Fibroblast of mammary gland (primary cell): ENCODE measurements at regions not wholly inside any gene's neighbourhood (a gene's known extent, or its start where the extent isn't known, plus 50 kb on each side); places are given as distances from the start of the nearest gene placed in this dataset.
"Not testable (repeated sequence)": the region's sequence is repeated elsewhere in the genome, so short reads cannot be mapped to it uniquely, and the experiment has no call there.

Source experiments
- DNase-seq: peaks from one replicate; pipeline ENCODE4 v3.0.0-alpha.2; 2010; ENCODE audit warnings: low read depth
- H3K4me3 ChIP-seq: 2 replicates; pipeline ENCODE4 v1.5.1; 2011; ENCODE audit warnings: low read depth, mild to moderate bottlenecking, low read length, moderate library complexity; ENCODE audit not compliant: control insufficient read depth
- CTCF ChIP-seq: conservative IDR thresholded peaks from 2 replicates; pipeline ENCODE4 v1.5.1; 2011; ENCODE audit warnings: low read depth, low read length, inconsistent platforms; ENCODE audit not compliant: control insufficient read depth, insufficient read depth

- DNase-seq = no peak
- TF ChIP-seq CTCF = no peak
- H3K4me3 ChIP-seq = no peak overlapping the region
Measured at GRCh38 chr5:110879675-110880074, 140.9 kb downstream of the SLC25A46 start.

- H3K4me3 ChIP-seq = no peak overlapping the region
- peak; percentile 98 for DNase-seq
- no peak for TF ChIP-seq CTCF
Measured at GRCh38 chr5:110880413-110880812, 141.6 kb downstream of the SLC25A46 start.

GRCh38 chr5:110884005-110884404 is 145.2 kb downstream of the SLC25A46 start:
- TF ChIP-seq CTCF = no peak
- H3K4me3 ChIP-seq = no peak overlapping the region
- DNase-seq = peak; percentile 53

GRCh38 chr5:110887170-110887569 is 148.4 kb downstream of the SLC25A46 start:
- not testable (repeated sequence) for DNase-seq, H3K4me3 ChIP-seq

- not testable (repeated sequence) for H3K4me3 ChIP-seq, DNase-seq
Measured at GRCh38 chr5:110893854-110894483, 155.2 kb downstream of the SLC25A46 start.

GRCh38 chr5:110894805-110895204 is 156.0 kb downstream of the SLC25A46 start:
- TF ChIP-seq CTCF = no peak
- no peak for DNase-seq

GRCh38 chr5:110896901-110897300 is 158.1 kb downstream of the SLC25A46 start:
- TF ChIP-seq CTCF = no peak
- DNase-seq = peak; percentile 83
- H3K4me3 ChIP-seq = no peak overlapping the region

More at GRCh38 chr5:110894805-110895204, 156.0 kb downstream of the SLC25A46 start:
- no peak overlapping the region for H3K4me3 ChIP-seq
